Amniotic epithelial cell (primary cell): ENCODE measurements at regions not wholly inside any gene's neighbourhood (a gene's known extent, or its start where the extent isn't known, plus 50 kb on each side); places are given as distances from the start of the nearest gene placed in this dataset.
"Not testable (repeated sequence)": the region's sequence is repeated elsewhere in the genome, so short reads cannot be mapped to it uniquely, and the experiment has no call there.

Experiments used
- DNase-seq: peaks from one replicate; pipeline ENCODE4 v3.0.0-alpha.2; 2010; ENCODE audit warnings: low read depth

GRCh38 chr7:106448992-106449859 lies 164.4 kb upstream of the NAMPT start:
- DNase-seq: no peak

GRCh38 chr7:106448346-106448991 lies 163.7 kb upstream of the NAMPT start:
- no peak for DNase-seq

DNA sequence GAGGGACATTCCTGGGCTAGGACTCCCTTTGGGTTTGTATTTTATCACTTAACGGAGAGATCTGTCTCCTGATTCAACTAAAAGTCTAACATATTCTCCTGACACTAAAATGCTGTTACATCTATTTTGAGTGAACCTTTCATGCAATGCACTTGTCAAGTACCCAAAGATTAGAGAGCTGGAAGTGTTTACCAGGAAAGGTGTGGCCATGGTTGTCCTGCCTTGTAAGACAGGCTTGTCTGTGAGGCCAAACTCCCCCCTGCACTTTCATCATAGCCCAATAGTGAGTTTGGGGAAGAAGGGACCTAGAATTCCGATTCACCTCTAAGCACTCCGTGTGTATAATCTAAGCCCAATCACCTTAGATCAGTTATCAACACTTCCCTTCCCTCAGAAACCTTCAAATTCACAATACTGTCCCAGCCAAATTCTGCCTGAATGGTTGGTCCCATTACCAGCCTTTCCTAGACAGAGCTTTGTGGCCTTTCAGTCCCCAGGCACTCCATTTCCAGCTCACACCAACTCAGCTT lies 162.6 kb upstream of the NAMPT start:
- no peak for DNase-seq

- not testable (repeated sequence) for DNase-seq
These were observed 160.6 kb upstream of the NAMPT start for GRCh38 chr7:106445366-106445765.

DNA sequence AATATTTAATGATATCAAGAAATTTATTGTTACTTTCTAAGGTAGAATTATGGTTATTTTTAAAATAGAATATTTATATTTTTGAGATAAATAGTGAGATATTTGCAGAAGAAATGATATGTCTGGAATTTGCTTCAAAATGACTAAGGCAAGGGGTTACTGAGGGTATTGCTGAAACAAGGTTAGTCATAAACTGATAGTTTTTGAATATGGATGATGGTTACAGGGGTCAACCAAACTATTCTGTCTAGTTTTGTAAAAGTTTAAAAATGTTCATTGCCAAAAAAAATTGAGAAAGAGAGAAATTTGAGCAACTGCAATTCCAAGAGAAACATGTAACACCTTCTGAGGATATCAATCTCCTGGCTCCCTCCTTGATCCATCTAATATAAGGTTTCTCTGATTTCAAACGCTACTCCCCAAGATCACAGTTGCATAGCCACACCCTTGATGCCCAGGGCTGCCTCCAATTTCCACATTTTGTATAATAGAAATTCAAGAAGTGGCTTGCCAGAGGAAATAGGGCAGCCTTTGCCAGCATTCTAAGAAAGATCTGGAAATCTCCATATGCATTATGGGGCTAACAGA lies 159.4 kb upstream of the NAMPT start:
- DNase-seq: no peak

GRCh38 chr7:106443156-106443555 lies 158.4 kb upstream of the NAMPT start:
- DNase-seq: no peak

DNA sequence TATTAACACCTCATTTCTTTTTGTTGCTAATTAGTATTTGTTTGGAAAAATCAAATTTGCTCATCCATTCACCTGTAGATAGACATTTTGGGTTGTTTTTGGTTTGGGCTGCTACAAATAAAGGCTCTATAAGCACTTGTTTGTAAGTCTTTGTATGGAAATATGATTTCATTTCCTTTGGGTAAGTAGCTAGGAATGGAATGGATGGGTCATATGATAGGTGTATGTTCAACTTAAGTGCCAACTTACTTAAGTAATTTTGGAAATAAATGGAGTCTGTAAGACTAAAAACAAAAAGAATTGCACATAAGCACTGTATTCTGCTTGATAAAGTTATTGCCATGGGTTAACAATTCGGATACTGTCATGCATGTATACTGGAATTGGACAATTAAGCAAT lies 157.7 kb upstream of the NAMPT start:
- no peak for DNase-seq

DNA sequence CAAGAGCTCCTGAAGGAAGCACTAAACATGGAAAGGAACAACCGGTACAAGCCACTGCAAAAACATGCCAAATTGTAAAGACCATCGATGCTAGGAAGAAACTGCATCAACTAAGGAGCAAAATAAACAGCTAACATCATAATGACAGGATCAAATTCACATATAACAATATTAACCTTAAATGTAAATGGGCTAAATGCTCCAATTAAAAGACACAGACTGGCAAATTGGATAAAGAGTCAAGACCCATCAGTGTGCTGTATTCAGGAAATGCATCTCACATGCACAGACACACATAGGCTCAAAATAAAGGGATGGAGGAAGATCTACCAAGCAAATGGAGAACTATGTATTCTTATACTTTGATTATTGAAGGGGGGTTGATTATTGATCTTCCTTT lies 156.6 kb upstream of the NAMPT start:
- DNase-seq: not testable (repeated sequence)

DNA sequence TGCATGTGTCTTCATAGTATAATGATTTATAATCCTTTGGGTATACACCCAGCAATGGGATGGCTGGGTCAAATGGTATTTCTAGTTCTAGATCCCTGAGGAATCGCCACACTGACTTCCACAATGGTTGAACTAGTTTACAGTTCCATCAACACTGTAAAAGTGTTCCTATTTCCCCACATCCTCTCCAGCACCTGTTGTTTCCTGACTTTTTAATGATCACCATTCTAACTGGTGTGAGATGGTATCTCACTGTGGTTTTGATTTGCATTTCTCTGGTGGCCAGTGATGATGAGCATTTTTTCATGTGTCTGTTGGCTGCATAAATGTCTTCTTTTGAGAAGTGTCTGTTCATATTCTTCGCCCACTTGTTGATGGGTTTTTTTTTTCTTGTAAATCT lies 152.2 kb upstream of the NAMPT start:
- DNase-seq: not testable (repeated sequence)

GRCh38 chr7:106433377-106433776 lies 148.6 kb upstream of the NAMPT start:
- no peak for DNase-seq

DNA sequence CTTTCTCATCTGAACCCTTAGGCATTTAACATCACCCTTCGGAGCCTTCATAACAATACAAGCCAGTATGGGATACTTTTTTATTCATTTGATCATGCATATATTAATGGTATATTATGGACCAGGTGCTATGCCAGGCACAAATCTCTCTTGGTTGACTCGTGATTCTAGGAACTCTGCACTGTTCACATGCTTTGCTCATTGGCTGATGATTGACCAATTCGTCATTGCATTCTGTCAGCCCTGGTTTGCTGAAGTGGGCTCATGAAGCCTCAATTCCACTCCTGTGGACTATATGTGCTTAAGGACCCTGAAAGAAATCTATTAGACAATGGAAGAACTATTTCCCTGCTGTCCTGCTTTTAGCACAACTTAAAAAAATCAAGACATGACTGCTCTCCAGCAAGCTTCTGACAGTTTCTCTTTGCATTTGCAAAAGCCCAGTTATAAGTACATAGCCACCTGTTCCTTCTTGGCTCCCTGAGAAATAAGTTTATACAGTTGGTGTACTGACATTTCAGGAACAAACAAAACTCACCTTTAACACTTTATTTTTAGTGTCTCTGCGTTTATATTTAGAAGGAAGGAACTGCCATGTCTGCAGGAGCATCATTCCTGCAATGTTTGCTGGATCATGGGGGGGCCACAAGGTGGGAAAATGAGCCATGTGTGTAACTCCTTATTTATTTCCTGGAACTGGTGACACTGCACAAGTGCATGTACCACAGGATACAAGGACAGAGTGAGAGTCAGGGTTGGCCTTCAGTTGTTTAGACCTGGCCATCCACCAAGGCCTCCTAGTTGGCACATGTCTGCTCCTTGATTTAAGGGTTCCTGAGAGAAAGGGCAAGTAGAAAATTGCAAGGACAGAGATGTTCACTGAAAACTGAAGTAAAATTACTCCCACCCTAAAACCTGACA lies 146.0 kb upstream of the NAMPT start:
- no peak for DNase-seq

GRCh38 chr7:106430103-106430502 lies 145.3 kb upstream of the NAMPT start:
- DNase-seq: no peak

- DNase-seq: no peak
These were observed 142.0 kb upstream of the NAMPT start for GRCh38 chr7:106426803-106427202.

DNA sequence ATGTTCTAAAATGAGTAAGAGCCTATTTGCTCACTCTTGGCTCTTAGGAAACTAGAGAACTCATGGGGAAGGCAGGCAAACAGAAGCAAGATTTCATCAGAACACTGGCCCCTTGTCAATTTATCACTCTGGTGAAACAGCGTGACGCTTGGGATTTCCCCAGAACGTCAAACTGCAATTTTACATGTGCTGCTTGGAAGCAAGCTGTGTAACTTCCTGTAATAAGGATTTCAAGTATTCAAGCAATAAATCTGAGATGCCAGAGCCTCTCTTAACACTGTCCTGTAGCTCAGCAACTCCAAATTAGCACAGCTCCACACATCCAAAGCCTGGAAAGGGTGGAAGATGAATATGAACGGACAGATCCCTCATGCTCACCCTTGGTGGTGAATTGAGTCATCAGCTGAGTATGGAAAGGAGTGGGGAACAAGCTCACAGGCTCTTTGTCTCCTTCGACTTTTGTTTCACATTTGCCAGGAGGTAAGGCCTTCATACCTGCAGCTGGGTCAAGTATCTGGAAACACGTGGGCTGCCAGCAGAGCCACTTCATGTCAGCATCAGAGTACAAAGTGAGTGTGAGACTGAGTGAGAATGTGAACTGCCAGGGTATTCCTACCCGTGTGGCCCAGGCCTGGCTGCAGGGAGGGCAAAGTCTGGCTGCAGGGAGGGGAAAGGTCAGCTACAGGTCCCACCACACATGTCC lies 140.4 kb upstream of the NAMPT start:
- peak; percentile 100 for DNase-seq

DNA sequence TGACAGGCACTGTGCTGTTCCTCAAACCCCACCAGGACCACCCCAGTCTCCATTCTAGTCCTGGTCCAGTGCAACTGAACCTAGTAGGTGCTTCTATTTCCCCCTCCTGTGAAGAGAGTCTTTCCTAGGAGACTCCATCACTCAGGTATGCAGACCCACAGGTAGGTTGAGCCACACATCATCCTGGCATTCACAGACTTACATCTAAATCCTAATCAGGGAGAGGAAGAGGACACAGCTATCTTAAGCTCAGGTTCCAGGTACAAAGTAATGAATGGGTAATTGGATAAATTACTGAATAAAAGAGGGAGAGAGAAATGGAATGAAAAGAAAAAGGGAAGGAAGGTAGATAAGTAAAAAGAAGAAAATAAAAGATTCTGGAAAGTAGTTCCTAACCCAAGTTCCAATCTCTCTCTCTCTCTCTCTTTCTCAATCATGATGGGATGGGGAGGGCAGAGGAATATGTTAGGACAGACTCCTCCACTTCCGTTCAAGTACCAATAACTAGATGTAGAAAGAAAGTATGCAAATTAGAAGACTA lies 139.8 kb upstream of the NAMPT start:
- no peak for DNase-seq

DNA sequence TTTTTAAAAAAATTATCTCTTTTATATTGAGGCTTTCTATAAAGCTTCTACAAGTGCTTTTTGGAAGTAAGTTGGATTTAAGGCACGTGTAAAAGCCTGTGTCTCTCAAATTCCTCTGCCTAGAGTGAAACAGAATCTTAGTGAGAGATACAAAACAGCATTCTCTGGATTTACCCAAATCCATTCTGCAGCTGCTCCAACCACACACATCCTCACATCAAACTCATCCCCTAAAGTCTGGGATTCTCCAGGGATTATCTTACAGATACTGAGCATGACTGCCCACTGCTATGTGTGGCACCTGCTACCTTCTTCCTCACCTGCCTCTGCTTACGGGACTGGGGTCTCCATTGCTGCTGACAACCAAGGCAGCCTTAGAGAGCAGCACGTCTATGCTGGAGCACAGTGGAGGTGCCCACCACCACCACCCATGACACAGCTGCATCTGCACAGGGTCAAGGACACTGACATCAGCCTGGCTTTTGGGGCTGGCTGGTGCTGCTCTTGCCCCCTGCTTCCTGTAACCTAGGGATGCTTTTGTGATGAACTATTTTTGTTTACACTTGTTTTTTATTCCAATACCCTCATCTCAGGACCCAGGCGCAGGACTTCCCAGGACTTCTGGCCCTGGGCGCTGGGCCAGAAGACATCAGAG lies 139.2 kb upstream of the NAMPT start:
- no peak for DNase-seq

DNA sequence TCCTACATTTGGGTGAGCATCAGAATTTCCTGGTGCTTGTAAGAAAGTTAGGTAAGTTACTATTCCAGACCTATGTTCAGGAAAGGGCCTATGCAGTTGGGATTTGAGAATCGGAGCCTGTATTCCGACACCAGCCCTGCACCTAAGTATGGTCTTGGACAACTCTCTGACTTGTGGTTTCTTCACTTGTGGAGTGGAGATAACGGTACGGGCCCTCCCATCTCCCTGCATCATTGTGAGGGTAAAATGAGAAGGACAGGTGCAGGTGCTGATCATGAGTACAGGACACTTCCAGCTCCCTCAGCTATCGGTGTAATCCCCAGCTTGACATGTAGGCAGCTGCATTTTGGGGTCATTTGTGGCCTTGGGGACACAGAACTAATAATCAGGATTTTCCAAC lies 138.3 kb upstream of the NAMPT start:
- no peak for DNase-seq

- DNase-seq: peak; percentile 98
These were observed 136.5 kb upstream of the NAMPT start for GRCh38 chr7:106421181-106421762.

- no peak for DNase-seq
These were observed 136.0 kb upstream of the NAMPT start for GRCh38 chr7:106420736-106421135.

DNA sequence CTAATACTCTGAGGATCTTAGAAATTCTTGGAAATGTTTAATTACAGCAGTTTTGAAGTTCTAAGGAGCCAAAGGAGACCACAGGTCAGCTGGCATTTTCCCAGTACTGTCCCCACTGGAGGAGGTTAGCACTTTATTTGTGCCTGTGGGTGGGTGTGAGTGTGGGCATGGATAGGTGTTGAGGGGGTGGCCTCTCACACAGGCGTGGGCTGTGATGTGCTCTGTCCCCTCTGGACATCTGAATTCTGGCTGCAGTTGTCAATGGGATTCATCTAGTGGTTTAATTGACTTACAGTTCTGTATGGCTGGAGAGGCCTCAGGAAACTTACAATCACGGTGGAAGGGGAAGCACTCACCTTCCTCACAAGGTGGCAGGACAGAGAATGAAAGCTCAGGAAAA lies 135.4 kb upstream of the NAMPT start:
- DNase-seq: no peak
